IPS-NIHi11 (cell line): ENCODE measurements at regions not wholly inside any gene's neighbourhood (a gene's known extent, or its start where the extent isn't known, plus 50 kb on each side); places are given as distances from the start of the nearest gene placed in this dataset.

Experiments used
- DNase-seq: peaks from one replicate; pipeline ENCODE4 v3.0.0; 2012; ENCODE audit warnings: mixed read lengths, low spot score

DNA sequence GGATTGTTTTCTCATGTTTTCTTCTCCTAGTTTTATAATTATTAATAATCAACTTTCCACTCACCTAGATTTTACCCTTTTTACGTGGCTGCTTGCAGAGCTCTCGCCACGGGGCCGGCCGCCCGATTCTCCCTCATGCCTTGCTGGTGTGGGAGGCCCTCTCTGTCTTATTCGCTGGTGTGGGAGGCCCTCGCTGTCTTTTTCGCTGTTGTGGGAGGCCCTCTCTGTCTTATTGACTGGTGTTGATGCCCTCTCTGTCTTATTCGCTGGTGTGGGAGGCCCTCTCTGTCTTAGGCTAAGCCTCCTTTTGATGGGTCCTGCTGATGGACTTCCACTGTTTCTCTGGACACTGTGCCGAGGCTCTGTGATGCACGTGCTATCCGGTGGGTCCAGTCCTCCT is 161.3 kb upstream of the IRX2 start:
- DNase-seq, result no peak

DNA sequence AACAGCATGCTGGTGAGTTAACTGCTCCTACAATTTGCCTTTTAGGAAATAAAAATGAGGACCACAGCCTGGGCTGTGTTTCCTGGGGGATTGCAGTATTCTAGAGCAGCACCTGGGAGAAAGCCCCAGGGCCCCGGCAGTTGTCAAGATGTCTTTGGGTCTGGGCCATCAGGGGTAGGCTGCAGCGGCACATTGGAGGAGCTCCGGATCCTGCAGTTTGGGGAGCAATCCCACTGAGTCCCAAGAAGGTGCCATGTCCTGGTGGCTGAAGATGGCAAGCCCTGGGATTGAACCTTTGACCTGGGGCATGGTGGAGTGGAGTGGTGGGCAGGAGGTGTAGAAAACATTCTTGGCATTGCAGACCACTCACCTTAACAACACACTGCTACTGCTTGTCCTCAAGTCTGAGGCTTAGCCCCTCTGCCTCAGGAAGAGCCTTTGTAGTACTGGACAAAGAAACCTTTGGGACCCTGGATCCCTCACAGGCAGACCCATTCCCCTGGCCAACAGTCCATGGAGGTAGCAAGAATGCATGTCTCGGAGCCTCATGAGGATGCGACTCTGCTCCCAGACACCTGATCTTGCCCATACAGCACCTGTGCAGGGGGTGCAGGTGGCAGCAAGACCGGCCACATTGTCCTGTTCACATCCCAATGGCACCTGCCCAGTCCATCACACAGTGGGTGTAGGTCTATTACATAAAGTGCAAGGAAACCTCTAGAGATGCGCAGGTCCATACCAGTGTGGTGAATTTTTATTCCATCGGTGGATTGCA is 159.1 kb upstream of the IRX2 start:
- DNase-seq, result no peak

DNA sequence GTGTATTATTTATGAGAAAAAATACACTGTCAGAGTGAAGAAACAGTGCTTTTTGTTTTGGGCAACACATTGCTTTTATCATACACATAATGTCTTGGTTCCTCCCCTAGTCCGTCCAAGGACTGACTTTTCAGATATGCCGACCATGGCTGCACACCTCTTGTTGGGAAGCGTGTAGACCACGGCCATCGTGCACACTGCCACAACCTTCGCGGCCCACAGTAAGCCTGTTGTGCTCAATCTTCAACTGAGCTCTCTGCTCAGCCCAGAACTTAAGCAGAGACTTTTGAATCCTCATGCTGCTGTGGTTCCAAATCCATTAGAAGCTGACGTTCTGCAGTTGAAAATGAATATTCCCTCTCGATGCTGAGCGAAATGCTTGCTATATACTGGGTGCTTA is 157.6 kb upstream of the IRX2 start:
- no peak for DNase-seq

DNA sequence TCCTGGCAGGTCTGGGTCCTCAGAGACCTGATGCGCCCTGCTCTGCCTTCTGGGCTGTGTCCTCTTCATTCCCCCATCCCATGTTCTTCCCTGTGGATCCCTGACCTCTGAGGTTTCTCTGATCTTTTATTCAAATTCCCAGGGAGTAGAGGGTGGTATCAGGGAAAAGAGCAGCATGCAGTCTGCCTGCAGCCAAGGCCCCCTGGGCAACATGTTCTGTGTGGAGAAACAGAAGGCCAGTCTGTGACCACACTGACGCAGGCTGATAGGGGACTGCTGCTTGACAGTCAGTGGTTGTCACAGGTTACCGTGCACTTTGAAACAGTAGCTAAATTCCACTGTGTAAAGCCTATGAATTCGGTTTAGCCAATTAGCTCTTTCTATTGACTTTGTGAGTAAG is 156.6 kb upstream of the IRX2 start:
- DNase-seq, result no peak

DNA sequence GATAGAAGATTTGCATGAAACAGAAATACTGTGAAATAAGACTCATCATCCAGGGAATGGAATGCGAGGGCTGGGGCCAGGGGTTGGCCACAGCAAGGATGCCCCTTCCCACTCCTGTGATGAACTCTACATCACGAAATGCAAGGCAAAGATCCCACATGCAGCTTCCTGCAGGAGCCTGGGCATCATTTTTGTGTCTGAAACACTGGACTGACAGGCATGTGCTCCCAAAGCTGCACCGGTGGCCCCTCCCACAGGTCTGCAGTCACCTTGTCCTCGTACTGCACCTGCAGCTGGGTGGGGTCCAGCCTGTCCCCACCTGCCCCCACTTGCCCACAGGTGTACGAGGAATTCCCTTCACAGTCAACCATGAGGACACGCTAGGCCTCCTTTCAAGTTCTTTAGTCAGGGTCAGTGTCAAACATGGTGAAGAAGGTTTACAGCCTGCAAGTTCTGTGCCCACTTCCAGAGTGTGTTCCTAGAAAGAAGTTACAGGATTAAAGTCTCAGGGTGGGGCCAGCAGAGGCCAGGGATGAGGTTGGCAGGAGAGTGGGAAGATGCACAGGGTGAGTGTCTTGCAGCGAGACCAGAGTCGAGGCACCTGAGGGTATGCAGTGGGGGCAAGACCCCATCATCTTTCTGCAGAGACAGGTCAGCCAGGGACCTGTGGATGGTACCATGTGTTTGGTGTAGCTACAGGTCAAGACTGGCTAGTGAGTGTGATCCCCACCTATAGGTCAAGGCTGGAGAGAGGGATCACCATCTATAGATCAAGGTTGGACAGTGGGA is 155.0 kb upstream of the IRX2 start:
- DNase-seq, result no peak

DNA sequence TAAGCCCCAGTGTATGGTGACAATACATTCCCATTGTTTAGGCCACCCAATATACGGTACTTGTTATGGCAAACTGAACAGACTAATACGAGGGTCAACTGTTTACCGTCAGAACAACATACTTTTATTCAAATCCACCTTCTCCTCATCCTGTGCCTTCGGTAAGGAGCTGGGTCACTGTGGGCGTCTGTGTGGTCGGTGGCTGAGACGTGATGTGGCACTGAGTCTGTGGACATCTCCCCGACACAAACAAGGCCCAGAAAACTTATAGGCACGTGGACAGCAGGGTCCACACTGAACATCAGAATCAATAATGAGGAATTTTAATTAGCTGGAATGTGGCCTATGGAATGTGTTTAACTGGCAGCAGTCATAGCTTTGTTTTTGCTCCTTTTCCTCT is 154.3 kb upstream of the IRX2 start:
- DNase-seq, result no peak

DNA sequence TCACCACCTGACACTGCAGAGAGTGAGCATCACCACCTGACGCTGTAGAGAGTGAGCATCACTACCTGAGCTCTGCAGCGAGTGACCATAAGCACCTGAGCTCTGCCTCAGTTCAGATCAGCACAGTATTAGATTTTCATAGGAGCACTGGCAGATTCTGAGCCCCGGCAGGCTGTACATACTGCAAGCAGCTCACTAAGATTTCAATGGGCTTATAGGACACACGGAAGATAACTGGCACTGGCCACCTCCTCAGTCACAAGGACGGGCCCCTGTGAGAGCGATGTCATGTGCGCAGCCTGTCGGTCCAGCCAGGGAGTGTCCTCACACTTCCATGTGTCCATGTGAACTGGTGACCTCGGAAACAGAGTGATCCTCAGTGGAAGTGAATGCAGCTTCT is 153.5 kb upstream of the IRX2 start:
- DNase-seq, result no peak

DNA sequence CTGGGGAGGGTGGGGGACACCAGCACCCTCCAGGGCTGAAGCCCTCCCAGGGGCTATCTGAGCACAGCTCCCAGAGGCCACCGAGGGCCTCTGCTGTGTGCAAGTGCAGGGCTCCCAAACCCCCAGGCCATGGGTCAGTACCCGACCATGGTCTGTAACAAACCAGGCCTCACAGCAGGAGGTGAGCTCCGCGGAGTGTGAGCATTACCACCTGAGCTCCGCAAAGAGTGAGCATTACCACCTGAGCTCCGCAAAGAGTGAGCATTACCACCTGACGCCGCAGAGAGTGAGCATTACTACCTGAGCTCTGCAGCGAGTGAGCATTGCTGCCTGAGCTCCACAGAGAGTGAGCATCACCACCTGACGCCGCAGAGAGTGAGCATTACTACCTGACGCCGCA is 152.9 kb upstream of the IRX2 start:
- DNase-seq, result no peak

DNA sequence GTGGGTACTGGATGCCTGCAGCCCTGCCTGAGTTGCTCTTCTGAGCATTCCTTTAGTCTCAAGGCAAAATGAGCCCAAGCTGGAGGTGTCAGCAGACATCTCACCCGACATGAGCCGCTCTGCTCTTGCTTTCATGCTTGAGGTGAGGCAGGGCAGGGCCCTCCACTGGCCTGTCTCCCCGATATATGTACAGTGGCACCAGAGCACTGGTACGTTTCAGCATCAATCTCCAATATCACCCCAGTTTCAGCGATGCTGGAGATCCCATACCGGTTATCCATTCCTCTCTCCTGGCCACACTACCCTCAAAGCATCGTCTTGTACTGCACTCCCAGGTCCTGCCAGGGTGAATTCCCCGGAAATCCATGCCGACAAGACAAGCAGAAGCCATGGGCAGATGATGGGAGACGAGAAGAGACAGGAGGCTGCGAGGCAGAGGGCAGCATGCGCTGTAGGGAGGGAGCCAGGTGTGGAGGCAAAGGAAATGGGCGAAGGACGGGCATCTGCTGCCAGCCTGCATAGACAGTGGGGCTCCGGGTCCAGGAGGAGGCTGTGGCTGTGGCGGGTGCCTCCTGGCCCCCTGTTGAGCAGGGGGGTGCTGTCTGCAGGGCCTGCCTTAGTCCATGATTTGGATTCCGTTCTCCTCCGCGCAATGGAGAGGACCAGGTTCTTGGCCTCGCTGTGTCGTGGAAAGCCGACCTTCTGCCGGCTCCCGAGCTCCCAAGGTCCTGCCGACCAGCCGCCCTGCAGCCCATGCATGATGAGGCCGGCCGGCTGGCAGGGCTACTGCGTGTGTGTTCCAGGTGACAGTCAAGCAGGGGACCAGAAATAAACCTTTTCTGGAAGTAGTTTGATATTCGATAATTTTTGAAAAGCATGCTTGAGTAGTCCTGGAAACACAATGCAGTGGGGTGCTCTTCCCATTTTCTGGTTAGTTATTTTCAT is 152.2 kb upstream of the IRX2 start:
- DNase-seq, result no peak

DNA sequence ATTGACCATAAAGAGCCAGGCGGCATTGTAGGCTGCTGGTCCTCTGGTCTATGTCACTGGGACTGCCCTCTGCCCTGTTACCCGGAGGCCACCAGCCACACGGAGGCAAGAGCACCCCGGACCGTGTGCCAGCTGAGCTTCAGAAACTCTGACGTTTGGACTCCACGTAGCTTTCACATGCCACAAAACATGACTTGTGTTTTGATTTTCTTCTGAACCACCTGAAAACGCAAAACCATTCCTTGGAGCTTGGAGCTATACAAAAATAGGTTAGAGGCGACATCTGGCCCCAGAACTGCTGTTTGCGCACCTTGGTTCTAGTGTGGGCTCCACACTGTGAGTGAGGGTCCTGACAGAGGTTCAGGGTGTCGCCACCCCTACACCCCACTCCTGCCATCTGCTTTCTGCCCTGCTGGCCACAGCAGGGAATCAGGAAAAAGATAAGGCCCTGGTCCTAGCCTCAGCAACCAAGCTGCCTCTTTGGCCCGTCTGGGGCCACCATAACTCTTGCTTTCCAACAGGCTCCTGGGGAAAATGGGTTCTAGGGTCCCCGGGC is 151.3 kb upstream of the IRX2 start:
- no peak for DNase-seq

DNA sequence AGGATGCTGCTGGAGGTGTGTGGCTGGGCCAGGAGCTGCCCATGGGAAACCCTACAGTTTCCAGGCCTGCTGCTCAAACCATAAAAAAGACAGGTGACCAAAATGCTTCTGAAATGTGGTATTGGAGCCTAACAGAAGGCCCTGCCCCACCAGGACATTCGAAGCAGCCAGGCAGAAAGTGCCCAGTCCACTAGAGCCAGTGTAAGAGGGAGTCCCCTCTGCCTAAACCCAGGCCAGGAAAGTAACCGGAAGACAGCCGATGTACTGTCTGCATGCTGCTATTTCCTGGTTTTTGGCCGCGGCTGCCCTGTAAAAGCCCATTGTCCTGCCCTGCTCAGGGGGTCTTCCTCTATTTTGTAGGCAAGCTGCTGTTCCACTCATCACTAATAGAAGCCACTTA is 150.7 kb upstream of the IRX2 start:
- DNase-seq, result no peak

DNA sequence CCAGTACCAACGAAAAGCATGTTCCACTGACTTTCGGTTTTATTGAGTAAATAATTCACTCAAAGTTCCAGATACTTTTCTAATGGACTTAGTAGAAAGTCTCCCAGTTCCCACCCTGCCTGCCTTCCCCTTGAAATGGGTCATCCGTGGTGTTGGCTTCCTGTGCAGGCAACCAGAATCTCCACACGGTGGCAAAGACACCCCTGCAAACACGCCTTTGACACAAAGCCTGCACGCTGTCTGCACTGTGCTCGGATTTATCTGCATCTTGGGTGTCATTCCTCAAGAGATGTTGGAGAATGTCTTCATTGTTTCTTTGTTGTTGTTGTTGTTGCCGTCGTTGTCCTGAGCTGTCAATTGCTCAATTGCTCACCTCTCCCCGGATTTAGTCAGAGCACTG is 150.0 kb upstream of the IRX2 start:
- DNase-seq, result no peak

DNA sequence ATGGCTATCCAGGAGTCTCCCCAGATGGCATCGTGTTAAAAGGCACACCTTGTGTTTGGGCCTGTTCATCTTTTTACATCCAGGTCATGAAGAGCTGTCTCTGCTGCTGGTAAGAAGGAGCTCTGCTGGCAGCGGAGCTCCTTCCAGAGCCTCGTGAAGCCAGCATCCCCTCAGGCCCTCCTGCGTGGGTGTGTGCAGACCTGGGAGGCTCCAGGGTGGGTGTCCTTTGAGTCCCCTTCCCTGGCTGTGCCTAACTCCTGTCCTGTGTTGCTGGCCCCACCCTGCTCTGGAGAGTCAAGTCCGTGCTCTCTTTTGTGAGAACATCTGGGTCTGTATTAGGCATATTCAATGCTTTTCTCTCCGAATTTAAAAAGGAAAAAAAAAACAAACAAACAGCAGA is 149.6 kb upstream of the IRX2 start:
- no peak for DNase-seq

DNA sequence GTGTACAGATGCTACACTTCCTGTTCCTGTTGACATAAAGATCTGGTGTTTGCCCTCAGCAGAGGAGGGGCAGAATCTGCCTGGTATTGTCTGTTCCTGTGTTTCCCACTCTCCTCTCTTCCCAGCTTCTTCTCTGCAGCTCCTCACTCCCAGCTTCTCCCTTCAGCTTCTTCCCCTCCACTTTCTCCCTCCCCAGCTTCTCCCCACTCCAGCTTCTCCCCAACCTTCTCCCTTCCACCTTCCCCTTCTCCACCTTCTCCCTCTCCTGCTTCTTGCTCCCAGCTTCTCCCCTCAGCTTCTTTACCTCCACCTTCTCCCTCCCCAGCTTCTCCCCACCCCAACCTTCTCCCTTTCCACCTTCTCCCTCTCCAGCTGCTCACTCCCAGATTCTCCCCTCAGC is 148.9 kb upstream of the IRX2 start:
- DNase-seq, result no peak

DNA sequence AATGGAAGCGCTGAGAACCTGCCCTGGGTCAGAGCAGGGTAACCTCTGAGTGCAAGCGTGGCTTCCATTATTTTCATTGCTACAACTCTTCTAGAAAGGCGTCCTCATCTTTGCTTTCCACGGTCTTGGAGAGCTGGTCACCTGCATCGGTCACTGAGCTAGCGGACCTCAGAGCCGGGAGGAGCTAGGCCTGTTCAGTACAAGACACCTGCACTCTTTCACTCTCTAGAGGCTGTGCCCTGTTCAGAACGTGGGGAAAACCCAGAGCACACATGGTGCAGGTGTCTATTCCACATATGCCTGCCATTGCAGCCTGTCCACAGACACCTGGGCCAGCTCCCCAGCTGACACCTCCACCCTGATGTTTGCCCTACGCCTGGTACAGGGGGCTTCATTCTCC is 147.8 kb upstream of the IRX2 start:
- DNase-seq, result no peak

DNA sequence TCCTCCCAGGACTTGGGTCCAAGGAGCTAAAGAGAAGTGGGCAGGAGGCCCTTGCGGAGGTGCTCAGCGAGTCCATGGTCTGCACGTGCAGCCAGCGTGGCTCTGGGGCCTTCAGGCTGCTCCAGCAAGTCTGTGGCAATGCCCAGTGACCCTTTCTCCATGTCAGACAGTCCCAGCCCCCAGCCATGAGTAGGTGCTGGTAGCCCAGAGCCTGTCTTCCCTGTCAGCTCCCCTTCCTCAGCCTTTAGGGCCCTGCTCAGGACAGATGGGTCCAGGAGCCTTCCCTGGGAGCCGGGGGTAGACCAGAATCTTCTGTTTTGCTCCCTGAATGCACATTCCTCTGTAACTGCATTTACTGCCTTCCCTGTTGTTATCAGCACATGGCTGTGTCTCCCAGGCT is 147.2 kb upstream of the IRX2 start:
- no peak for DNase-seq

DNA sequence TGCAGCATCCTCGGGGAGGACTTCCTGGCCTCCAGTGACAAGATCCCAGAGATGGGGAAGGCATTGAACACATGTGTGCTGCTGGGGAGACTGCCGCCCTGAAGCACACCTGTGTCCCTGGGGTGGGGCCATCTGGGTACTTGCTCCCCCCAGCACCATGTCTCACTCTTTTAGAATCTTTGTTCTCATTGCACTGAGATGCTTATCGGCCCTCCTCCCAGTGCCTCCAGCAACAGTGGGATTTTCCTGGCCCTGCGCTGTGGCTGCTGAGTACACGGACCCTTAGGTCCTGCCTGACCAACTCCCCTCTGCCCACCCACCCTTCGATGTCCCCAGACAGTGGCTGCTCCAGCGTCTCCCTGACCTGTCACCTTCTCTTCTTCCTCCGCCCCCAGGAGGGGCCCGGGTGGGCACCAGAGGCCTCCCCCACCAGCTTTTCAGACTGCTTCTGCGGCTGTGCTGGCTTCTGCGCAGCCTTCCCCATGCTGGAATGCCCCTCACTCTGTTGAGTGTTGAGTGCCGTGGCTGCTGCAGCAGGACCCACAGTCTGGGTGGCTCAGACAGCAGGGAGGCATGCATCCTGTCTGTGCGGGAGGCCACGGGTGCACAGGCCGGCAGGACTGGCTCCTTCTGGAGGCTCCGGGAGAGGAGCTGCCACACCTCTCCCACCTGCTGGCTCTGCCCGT is 145.9 kb upstream of the IRX2 start:
- no peak for DNase-seq

DNA sequence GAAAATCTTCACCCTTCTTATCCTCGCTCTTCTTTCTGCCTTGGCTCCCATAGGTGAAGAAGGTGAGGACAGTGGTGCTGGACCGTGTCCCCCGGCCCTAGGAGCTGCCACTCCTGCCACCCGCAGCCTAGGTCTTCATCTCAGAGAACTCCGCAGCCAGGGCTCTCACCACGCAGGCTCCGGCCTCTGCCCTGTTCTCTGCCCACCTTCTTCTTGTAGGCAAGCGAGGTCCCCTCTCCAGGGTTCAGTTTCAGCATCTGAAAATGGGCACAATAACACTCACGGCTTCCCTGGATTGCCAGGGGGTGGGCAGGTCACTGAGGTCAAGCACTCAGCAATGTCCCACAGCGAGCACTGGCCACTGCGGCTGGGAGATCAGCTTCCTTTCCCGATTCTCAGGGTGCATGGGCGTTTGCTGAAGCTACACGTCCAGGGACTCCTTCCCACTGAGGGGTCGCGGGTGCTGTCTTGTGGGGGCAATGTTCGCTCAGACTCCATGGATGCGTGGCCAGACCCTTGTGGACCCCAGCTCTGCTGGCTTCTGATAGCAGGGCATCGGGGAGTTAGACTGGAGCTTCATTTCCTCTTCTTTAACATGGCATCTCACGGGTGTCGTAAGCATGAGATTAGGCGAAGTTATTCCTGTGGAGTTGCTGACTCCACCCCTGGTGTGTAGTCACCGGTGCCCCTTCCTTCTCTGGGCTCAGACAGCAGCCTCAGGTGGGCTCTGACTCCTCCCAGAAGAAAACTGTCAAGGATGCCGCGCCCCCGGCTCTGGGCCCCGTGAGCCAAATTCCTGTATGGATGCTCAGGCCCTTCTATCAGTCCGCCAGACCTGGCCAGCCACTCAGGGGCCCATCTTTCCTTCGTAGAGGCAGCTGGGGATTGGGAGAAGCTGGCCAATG is 145.1 kb upstream of the IRX2 start:
- no peak for DNase-seq

DNA sequence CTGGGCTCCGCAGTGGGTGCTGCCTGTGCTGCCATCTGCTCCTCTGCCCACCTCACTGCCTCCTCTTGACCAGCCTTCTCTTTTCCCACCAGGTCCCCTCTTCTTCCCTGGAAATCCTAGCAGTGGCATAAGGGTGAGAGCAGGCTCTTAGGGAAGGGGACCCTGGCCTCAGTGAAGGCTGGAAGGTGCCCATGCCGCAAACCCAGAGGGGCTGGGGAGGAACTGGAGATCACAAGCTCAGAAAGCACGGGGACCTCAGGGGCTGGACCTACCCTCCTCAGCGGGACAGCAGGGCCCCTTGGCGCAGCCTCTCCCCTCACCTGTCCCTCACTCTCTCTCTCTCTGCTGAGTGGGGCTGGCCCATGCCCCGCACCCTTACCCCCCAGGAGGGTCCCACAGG is 144.4 kb upstream of the IRX2 start:
- no peak for DNase-seq

DNA sequence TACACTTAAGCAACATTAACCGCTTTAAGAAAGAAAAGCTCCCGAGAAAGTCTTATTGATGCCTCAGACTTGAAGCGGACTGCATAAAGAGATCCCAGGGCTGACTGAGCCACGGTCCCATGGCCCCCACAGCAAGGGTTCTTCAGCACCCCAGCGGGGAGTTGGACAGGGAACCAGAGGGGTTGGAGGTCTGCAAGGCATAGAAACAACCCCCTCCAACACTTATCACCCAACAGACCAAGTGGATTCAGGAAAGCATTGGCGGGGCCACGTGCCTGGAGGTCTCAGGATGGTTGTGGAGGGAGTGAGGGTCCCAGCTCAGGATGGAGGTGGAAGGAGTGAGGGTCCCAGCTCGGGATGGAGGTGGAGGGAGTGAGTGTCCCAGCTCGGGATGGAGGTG is 143.7 kb upstream of the IRX2 start:
- DNase-seq, result no peak

DNA sequence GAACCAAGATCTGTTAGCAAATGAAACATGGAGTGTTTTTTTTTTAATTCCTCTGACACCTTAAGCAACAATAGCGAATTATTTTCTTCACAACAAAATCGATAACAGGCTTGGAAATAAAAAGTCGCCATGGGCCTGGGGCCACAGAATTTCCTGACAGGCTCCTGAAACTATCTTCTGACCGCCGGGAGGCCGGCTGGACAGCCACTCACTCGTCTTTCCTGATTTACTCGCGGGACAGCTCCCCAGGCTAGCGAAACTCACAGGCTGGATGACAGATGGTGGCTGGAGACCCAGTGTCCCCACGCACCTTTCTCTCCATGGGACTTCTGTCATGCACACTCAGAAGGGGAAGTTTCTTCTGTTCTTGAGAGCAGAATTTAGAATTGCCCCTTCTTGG is 143.3 kb upstream of the IRX2 start:
- no peak for DNase-seq
